CD8-positive, alpha-beta memory T cell (primary cell): ENCODE measurements at regions not wholly inside any gene's neighbourhood (a gene's known extent, or its start where the extent isn't known, plus 50 kb on each side); places are given as distances from the start of the nearest gene placed in this dataset.

Source experiments
- CTCF ChIA-PET: fragments of 350-600 bp; sonication (Branson Sonifier 250); formaldehyde crosslinking; loops from one replicate; lab custom pipeline; 2021; ENCODE audit warnings: antibody characterized with exemption; lab: Charles Lee
- POLR2A ChIA-PET: fragments of 350-600 bp; sonication (Branson Sonifier 250); formaldehyde crosslinking; loops from one replicate; lab custom pipeline; 2021; ENCODE audit warnings: antibody characterized with exemption; lab: Charles Lee
- DNase-seq, 5 donors: peaks; one replicate each; pipeline versions ENCODE4 v3.0.0 to v3.0.0-alpha.2; 2020 to 2022; ENCODE audit warnings: mixed read lengths in 1 of 5
- H3K27ac ChIP-seq: one replicate; pipeline ENCODE4 v1.7.0; 2013; ENCODE audit warnings: low read depth, mild to moderate bottlenecking, low read length, moderate library complexity
- H3K27me3 ChIP-seq: 2 replicates; pipeline ENCODE4 v1.7.0; 2013; ENCODE audit warnings: low read length, mild to moderate bottlenecking; ENCODE audit not compliant: insufficient read depth, poor library complexity, severe bottlenecking
- H3K36me3 ChIP-seq: 2 replicates; pipeline ENCODE4 v1.7.0; 2013; ENCODE audit warnings: mild to moderate bottlenecking, low read length, moderate library complexity; ENCODE audit not compliant: insufficient read depth
- H3K4me1 ChIP-seq: 2 replicates; pipeline ENCODE4 v1.7.0; 2013; ENCODE audit warnings: mild to moderate bottlenecking, low read length, moderate library complexity; ENCODE audit not compliant: insufficient read depth
- H3K4me3 ChIP-seq: 2 replicates; pipeline ENCODE4 v1.7.0; 2013; ENCODE audit warnings: mild to moderate bottlenecking, low read length
- H3K9me3 ChIP-seq: 2 replicates; pipeline ENCODE4 v1.7.0; 2013; ENCODE audit warnings: mild to moderate bottlenecking, low read length
- H3K27ac Mint-ChIP-seq, 8 donors: one replicate each; pipeline ENCODE4 v1.8.0; 2020 to 2021; ENCODE audit warnings: mixed read lengths in 8 of 8, mild to moderate bottlenecking in 6 of 8, inconsistent platforms in 3 of 8, moderate library complexity in 3 of 8
- H3K27me3 Mint-ChIP-seq, 2 donors: one replicate each; pipeline ENCODE4 v1.8.0; 2020 to 2021; ENCODE audit warnings: mixed read lengths in 2 of 2, mild to moderate bottlenecking in 1 of 2, moderate library complexity in 1 of 2
- H3K36me3 Mint-ChIP-seq, 3 donors: one replicate each; pipeline ENCODE4 v1.8.0; 2020 to 2021; ENCODE audit warnings: mixed read lengths in 3 of 3, inconsistent platforms in 1 of 3, mild to moderate bottlenecking in 1 of 3
- H3K4me1 Mint-ChIP-seq, 3 donors: one replicate each; pipeline ENCODE4 v1.8.0; 2020 to 2021; ENCODE audit warnings: mixed read lengths in 3 of 3, inconsistent platforms in 1 of 3, mild to moderate bottlenecking in 1 of 3
- H3K4me3 Mint-ChIP-seq, 7 donors: one replicate each; pipeline ENCODE4 v1.8.0; 2020 to 2021; ENCODE audit warnings: mixed read lengths in 7 of 7, mild to moderate bottlenecking in 6 of 7, moderate library complexity in 4 of 7, inconsistent platforms in 2 of 7
- H3K9me3 Mint-ChIP-seq, 5 donors: one replicate each; pipeline ENCODE4 v1.8.0; 2020 to 2022; ENCODE audit warnings: mixed read lengths in 5 of 5, mild to moderate bottlenecking in 3 of 5, moderate library complexity in 2 of 5, inconsistent platforms in 1 of 5

GRCh38 chr10:56298941-56299340, 62.1 kb downstream of the ZWINT start:
- H3K36me3 ChIP-seq = no peaks in the 10 kb centered on the region
- H3K4me1 ChIP-seq = no peaks in the 10 kb centered on the region
- no peak overlapping the region for H3K27ac ChIP-seq
- CTCF ChIA-PET = no interaction called here
- Mint-ChIP-seq H3K9me3 (peaks cover 0 to 19% (median 3%) of the 10 kb centered on the region in 5 donors), H3K27me3 (no peaks in the 10 kb centered on the region), H3K4me1 (no peaks in the 10 kb centered on the region), H3K4me3 (no peak overlapping the region), H3K27ac (no peak overlapping the region), H3K36me3 (no peaks in the 10 kb centered on the region)
- DNase-seq = no peak
- H3K27me3 ChIP-seq = no peaks in the 10 kb centered on the region
- H3K4me3 ChIP-seq = no peak overlapping the region
- POLR2A ChIA-PET = no interaction called here
- H3K9me3 ChIP-seq = no peaks in the 10 kb centered on the region

GRCh38 chr10:56296618-56297017, 64.4 kb downstream of the ZWINT start:
- Histone ChIP-seq H3K27me3 (no peaks in the 10 kb centered on the region), H3K4me1 (no peaks in the 10 kb centered on the region), H3K4me3 (no peak overlapping the region), H3K27ac (no peak overlapping the region), H3K36me3 (no peaks in the 10 kb centered on the region), H3K9me3 (no peaks in the 10 kb centered on the region)
- POLR2A ChIA-PET = no interaction called here
- no peaks in the 10 kb centered on the region for H3K36me3 Mint-ChIP-seq
- H3K27ac Mint-ChIP-seq = no peak overlapping the region
- no peaks in the 10 kb centered on the region for H3K4me1 Mint-ChIP-seq
- CTCF ChIA-PET = no interaction called here
- H3K27me3 Mint-ChIP-seq = no peaks in the 10 kb centered on the region
- H3K4me3 Mint-ChIP-seq = no peak overlapping the region
- DNase-seq = no peak
- H3K9me3 Mint-ChIP-seq = peaks cover 0 to 26% (median 3%) of the 10 kb centered on the region in 5 donors

GRCh38 chr10:56288403-56288802, 72.7 kb downstream of the ZWINT start:
- no peak for DNase-seq
- H3K4me1 ChIP-seq = no peaks in the 10 kb centered on the region
- Mint-ChIP-seq H3K9me3 (peaks cover 2 to 28% (median 8%) of the 10 kb centered on the region in 5 donors), H3K27ac (no peak overlapping the region), H3K4me1 (no peaks in the 10 kb centered on the region), H3K4me3 (no peak overlapping the region), H3K27me3 (no peaks in the 10 kb centered on the region), H3K36me3 (no peaks in the 10 kb centered on the region)
- no peak overlapping the region for H3K4me3 ChIP-seq
- no peaks in the 10 kb centered on the region for H3K36me3 ChIP-seq
- H3K27ac ChIP-seq = no peak overlapping the region
- POLR2A ChIA-PET = no interaction called here
- H3K9me3 ChIP-seq = no peaks in the 10 kb centered on the region
- H3K27me3 ChIP-seq = no peaks in the 10 kb centered on the region
- CTCF ChIA-PET = no interaction called here

GRCh38 chr10:56286096-56286495, 75.0 kb downstream of the ZWINT start:
- Mint-ChIP-seq H3K9me3 (peaks cover 2 to 19% (median 8%) of the 10 kb centered on the region in 5 donors), H3K4me3 (no peak overlapping the region), H3K4me1 (no peaks in the 10 kb centered on the region), H3K36me3 (no peaks in the 10 kb centered on the region), H3K27ac (no peak overlapping the region), H3K27me3 (no peaks in the 10 kb centered on the region)
- Histone ChIP-seq H3K9me3 (no peaks in the 10 kb centered on the region), H3K27ac (no peak overlapping the region), H3K4me1 (no peaks in the 10 kb centered on the region), H3K4me3 (no peak overlapping the region), H3K36me3 (no peaks in the 10 kb centered on the region), H3K27me3 (no peaks in the 10 kb centered on the region)
- CTCF ChIA-PET = no interaction called here
- POLR2A ChIA-PET = no interaction called here
- no peak for DNase-seq

- H3K27me3 ChIP-seq = no peaks in the 10 kb centered on the region
Observed at GRCh38 chr10:56279270-56279669, 81.8 kb downstream of the ZWINT start.

GRCh38 chr10:56269181-56269580, 91.9 kb downstream of the ZWINT start:
- Mint-ChIP-seq H3K4me3 (no peak overlapping the region), H3K36me3 (no peaks in the 10 kb centered on the region), H3K9me3 (peaks cover 2 to 8% (median 3%) of the 10 kb centered on the region in 5 donors), H3K27me3 (no peaks in the 10 kb centered on the region), H3K27ac (no peak overlapping the region), H3K4me1 (no peaks in the 10 kb centered on the region)
- ChIA-PET CTCF (no interaction called here), POLR2A (no interaction called here)
- no peaks in the 10 kb centered on the region for H3K9me3 ChIP-seq
- no peak overlapping the region for H3K4me3 ChIP-seq
- H3K27ac ChIP-seq = no peak overlapping the region
- no peak for DNase-seq
- H3K4me1 ChIP-seq = no peaks in the 10 kb centered on the region
- H3K36me3 ChIP-seq = no peaks in the 10 kb centered on the region
- no peaks in the 10 kb centered on the region for H3K27me3 ChIP-seq

More at GRCh38 chr10:56279270-56279669, 81.8 kb downstream of the ZWINT start:
- Histone ChIP-seq H3K27ac (no peak overlapping the region), H3K36me3 (no peaks in the 10 kb centered on the region), H3K4me3 (no peak overlapping the region), H3K4me1 (no peaks in the 10 kb centered on the region), H3K9me3 (no peaks in the 10 kb centered on the region)
- no peaks in the 10 kb centered on the region for H3K27me3 Mint-ChIP-seq
- H3K9me3 Mint-ChIP-seq = peaks cover 0 to 5% (median 2%) of the 10 kb centered on the region in 5 donors
- H3K36me3 Mint-ChIP-seq = no peaks in the 10 kb centered on the region
- ChIA-PET CTCF (no interaction called here), POLR2A (no interaction called here)
- H3K4me3 Mint-ChIP-seq = no peak overlapping the region
- DNase-seq = no peak
- no peaks in the 10 kb centered on the region for H3K4me1 Mint-ChIP-seq
- no peak overlapping the region for H3K27ac Mint-ChIP-seq

GRCh38 chr10:56266120-56266519, 94.9 kb downstream of the ZWINT start:
- no peaks in the 10 kb centered on the region for H3K27me3 Mint-ChIP-seq
- H3K36me3 Mint-ChIP-seq = no peaks in the 10 kb centered on the region
- Histone ChIP-seq H3K27me3 (no peaks in the 10 kb centered on the region), H3K36me3 (no peaks in the 10 kb centered on the region), H3K4me1 (no peaks in the 10 kb centered on the region), H3K4me3 (no peak overlapping the region), H3K27ac (no peak overlapping the region), H3K9me3 (no peaks in the 10 kb centered on the region)
- H3K4me3 Mint-ChIP-seq = no peak overlapping the region
- no peak overlapping the region for H3K27ac Mint-ChIP-seq
- H3K4me1 Mint-ChIP-seq = no peaks in the 10 kb centered on the region
- ChIA-PET POLR2A (no interaction called here), CTCF (no interaction called here)
- DNase-seq = no peak
- peaks cover 2 to 12% (median 7%) of the 10 kb centered on the region in 5 donors for H3K9me3 Mint-ChIP-seq

- Mint-ChIP-seq H3K4me3 (no peak overlapping the region), H3K27me3 (no peaks in the 10 kb centered on the region), H3K27ac (no peak overlapping the region), H3K4me1 (no peaks in the 10 kb centered on the region), H3K9me3 (peaks cover 3 to 8% (median 8%) of the 10 kb centered on the region in 5 donors), H3K36me3 (no peaks in the 10 kb centered on the region)
- no peak overlapping the region for H3K4me3 ChIP-seq
- H3K9me3 ChIP-seq = no peaks in the 10 kb centered on the region
- CTCF ChIA-PET = no interaction called here
- POLR2A ChIA-PET = no interaction called here
- no peak overlapping the region for H3K27ac ChIP-seq
- no peaks in the 10 kb centered on the region for H3K27me3 ChIP-seq
- no peaks in the 10 kb centered on the region for H3K36me3 ChIP-seq
- no peaks in the 10 kb centered on the region for H3K4me1 ChIP-seq
- DNase-seq = no peak
Observed at GRCh38 chr10:56258991-56259390, 102.1 kb downstream of the ZWINT start.

- H3K27me3 ChIP-seq = no peaks in the 10 kb centered on the region
- no peak for DNase-seq
- H3K4me3 ChIP-seq = no peak overlapping the region
- CTCF ChIA-PET = no interaction called here
- no peaks in the 10 kb centered on the region for H3K36me3 ChIP-seq
- Mint-ChIP-seq H3K27me3 (no peaks in the 10 kb centered on the region), H3K4me1 (no peaks in the 10 kb centered on the region), H3K36me3 (no peaks in the 10 kb centered on the region), H3K9me3 (peaks cover 4 to 8% (median 6%) of the 10 kb centered on the region in 5 donors), H3K27ac (no peak overlapping the region), H3K4me3 (no peak overlapping the region)
- H3K27ac ChIP-seq = no peak overlapping the region
- POLR2A ChIA-PET = no interaction called here
- H3K9me3 ChIP-seq = no peaks in the 10 kb centered on the region
- no peaks in the 10 kb centered on the region for H3K4me1 ChIP-seq
Observed at GRCh38 chr10:56258378-56258777, 102.7 kb downstream of the ZWINT start.
